ENCODE measurements at regions not wholly inside any gene's neighbourhood (a gene's known extent, or its start where the extent isn't known, plus 50 kb on each side); places are given as distances from the start of the nearest gene placed in this dataset.

GRCh38 chr4:71235311-71236201 lies 103.3 kb upstream of the SLC4A4 start:
- H3K4me1 Mint-ChIP-seq = no peaks in the 10 kb centered on the region
- no peak for ATAC-seq (ENCODE audit: low read depth)
- no peak for DNase-seq
- CTCF ChIA-PET = no interaction called here
- no peaks in the 10 kb centered on the region for H3K36me3 Mint-ChIP-seq (ENCODE audit: low read depth)
- TF ChIP-seq, protein P1, sequence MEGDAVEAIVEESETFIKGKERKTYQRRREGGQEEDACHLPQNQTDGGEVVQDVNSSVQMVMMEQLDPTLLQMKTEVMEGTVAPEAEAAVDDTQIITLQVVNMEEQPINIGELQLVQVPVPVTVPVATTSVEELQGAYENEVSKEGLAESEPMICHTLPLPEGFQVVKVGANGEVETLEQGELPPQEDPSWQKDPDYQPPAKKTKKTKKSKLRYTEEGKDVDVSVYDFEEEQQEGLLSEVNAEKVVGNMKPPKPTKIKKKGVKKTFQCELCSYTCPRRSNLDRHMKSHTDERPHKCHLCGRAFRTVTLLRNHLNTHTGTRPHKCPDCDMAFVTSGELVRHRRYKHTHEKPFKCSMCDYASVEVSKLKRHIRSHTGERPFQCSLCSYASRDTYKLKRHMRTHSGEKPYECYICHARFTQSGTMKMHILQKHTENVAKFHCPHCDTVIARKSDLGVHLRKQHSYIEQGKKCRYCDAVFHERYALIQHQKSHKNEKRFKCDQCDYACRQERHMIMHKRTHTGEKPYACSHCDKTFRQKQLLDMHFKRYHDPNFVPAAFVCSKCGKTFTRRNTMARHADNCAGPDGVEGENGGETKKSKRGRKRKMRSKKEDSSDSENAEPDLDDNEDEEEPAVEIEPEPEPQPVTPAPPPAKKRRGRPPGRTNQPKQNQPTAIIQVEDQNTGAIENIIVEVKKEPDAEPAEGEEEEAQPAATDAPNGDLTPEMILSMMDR (IDR thresholded peaks at IDR 0.05) = no peak
- H3K27me3 Mint-ChIP-seq = peaks cover 4% of the 10 kb centered on the region
- intact Hi-C loops (cut with micrococcal nuclease) = no loop called here
- H3K4me3 Mint-ChIP-seq = no peak overlapping the region
- H3K9me3 Mint-ChIP-seq = no peaks in the 10 kb centered on the region
- no peak overlapping the region for H3K27ac Mint-ChIP-seq
- POLR2A ChIA-PET = no interaction called here

GRCh38 chr4:71236226-71236625 lies 102.6 kb upstream of the SLC4A4 start:
- CTCF ChIA-PET = no interaction called here

DNA sequence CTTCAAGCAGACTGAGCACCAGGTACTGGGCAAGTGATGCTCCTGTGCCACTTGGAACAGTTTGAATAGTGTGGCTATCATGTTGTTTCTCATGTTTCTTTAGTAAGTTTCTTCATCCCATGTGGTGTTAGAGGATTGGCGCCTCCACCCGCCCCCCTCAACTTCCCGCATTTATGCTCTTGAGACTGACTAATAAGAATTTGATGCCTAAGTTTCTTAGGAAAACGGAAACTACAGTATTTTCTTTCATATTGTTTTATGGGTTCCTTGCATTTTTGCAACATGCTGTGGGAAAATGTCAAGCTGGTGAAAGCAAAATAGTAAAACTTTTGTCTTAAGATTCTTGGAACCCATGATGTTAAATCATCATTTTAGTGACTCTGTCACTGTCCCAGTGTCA lies 101.2 kb upstream of the SLC4A4 start:
- TF ChIP-seq, protein P1 (IDR thresholded peaks at IDR 0.05) = no peak
- ChIA-PET POLR2A (no interaction called here), CTCF (no interaction called here)
- DNase-seq (no peak), ATAC-seq (ENCODE audit: low read depth) (no peak)
- Mint-ChIP-seq H3K9me3 (no peaks in the 10 kb centered on the region), H3K4me1 (no peaks in the 10 kb centered on the region), H3K36me3 (ENCODE audit: low read depth) (no peaks in the 10 kb centered on the region), H3K4me3 (no peak overlapping the region), H3K27ac (no peak overlapping the region), H3K27me3 (peaks cover 2% of the 10 kb centered on the region)
- intact Hi-C loops (cut with micrococcal nuclease) = no loop called here

More at GRCh38 chr4:71236226-71236625, 102.6 kb upstream of the SLC4A4 start:
- Mint-ChIP-seq H3K4me3 (no peak overlapping the region), H3K9me3 (no peaks in the 10 kb centered on the region), H3K36me3 (ENCODE audit: low read depth) (no peaks in the 10 kb centered on the region), H3K27ac (no peak overlapping the region), H3K4me1 (no peaks in the 10 kb centered on the region), H3K27me3 (peaks cover 4% of the 10 kb centered on the region)
- intact Hi-C loops (cut with micrococcal nuclease) = no loop called here
- POLR2A ChIA-PET = no interaction called here
- TF ChIP-seq, protein P1 (IDR thresholded peaks at IDR 0.05) = no peak
- DNase-seq (no peak), ATAC-seq (ENCODE audit: low read depth) (no peak)

DNA sequence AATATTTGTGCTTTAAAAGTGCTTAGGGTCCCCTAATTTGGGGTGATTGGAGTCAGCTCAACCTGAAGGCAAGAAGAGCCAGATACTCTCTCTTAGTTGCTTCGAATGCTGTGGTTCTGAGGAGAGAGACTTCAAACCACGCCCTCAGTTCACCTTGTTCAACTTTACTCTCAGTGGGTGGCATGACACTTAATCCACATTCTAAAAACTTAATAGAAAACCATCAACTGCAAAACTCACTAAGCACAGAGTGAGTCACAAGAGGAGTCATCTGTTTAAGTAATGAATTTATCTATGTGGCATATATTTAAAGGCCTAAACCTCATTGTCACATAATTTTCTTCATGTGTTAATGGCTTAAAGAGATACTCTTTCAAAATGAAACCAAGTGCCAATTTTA lies 99.5 kb upstream of the SLC4A4 start:
- TF ChIP-seq, protein P1 (IDR thresholded peaks at IDR 0.05) = no peak
- H3K4me3 Mint-ChIP-seq = no peak overlapping the region
- H3K27ac Mint-ChIP-seq = no peak overlapping the region
- ATAC-seq (ENCODE audit: low read depth) = no peak
- H3K4me1 Mint-ChIP-seq = no peaks in the 10 kb centered on the region
- no peak for DNase-seq
- ChIA-PET POLR2A (no interaction called here), CTCF (no interaction called here)
- H3K27me3 Mint-ChIP-seq = peaks cover 4% of the 10 kb centered on the region
- H3K9me3 Mint-ChIP-seq = no peaks in the 10 kb centered on the region
- intact Hi-C loops (cut with micrococcal nuclease) = no loop called here
- H3K36me3 Mint-ChIP-seq (ENCODE audit: low read depth) = no peaks in the 10 kb centered on the region

GRCh38 chr4:71240094-71240493 lies 98.7 kb upstream of the SLC4A4 start:
- TF ChIP-seq, protein P1 (IDR thresholded peaks at IDR 0.05) = no peak
- H3K4me3 Mint-ChIP-seq = no peak overlapping the region
- no peak overlapping the region for H3K27ac Mint-ChIP-seq
- POLR2A ChIA-PET = no interaction called here
- H3K4me1 Mint-ChIP-seq = no peaks in the 10 kb centered on the region
- intact Hi-C loops (cut with micrococcal nuclease) = no loop called here
- peaks cover 4% of the 10 kb centered on the region for H3K27me3 Mint-ChIP-seq
- no peak for ATAC-seq (ENCODE audit: low read depth)
- CTCF ChIA-PET = no interaction called here
- no peaks in the 10 kb centered on the region for H3K9me3 Mint-ChIP-seq
- no peak for DNase-seq
- no peaks in the 10 kb centered on the region for H3K36me3 Mint-ChIP-seq (ENCODE audit: low read depth)
